Stimulated activated effector memory CD8-positive, alpha-beta T cell treated with anti-CD3 and anti-CD28 coated beads, Interleukin-12 subunit alpha, Interleukin-12 subunit beta, amount 100 ng/mL, for 72 hours (primary cell): ENCODE measurements at regions not wholly inside any gene's neighbourhood (a gene's known extent, or its start where the extent isn't known, plus 50 kb on each side); places are given as distances from the start of the nearest gene placed in this dataset.

Source experiments
- ATAC-seq: fragments of 150-1000 bp; cut with Tn5 transposase; 2 replicates; pipeline ENCODE4 v1.10.0; 2021
- DNase-seq, 2 donors: peaks; one replicate each; pipeline ENCODE4 v3.0.0; 2021 to 2022; ENCODE audit warnings: low spot score in 2 of 2
- H3K27ac Mint-ChIP-seq: one replicate; pipeline ENCODE4 v1.8.0; 2022; ENCODE audit warnings: mild to moderate bottlenecking, mixed read lengths
- H3K36me3 Mint-ChIP-seq: one replicate; pipeline ENCODE4 v1.8.0; 2022; ENCODE audit warnings: mild to moderate bottlenecking, mixed read lengths
- H3K4me1 Mint-ChIP-seq: one replicate; pipeline ENCODE4 v1.8.0; 2022; ENCODE audit warnings: mixed read lengths
- H3K4me3 Mint-ChIP-seq: one replicate; pipeline ENCODE4 v1.8.0; 2022; ENCODE audit warnings: mild to moderate bottlenecking, mixed read lengths
- H3K9me3 Mint-ChIP-seq: one replicate; pipeline ENCODE4 v1.8.0; 2022; ENCODE audit warnings: mixed read lengths

GRCh38 chr10:63751836-63752235 is 230.6 kb downstream of the REEP3 start:
- ATAC-seq, result no peak
- DNase-seq, result no peak
- H3K4me1 Mint-ChIP-seq, result no peaks in the 10 kb centered on the region
- no peak overlapping the region for H3K4me3 Mint-ChIP-seq
- no peak overlapping the region for H3K27ac Mint-ChIP-seq
- H3K9me3 Mint-ChIP-seq, result no peaks in the 10 kb centered on the region
- H3K36me3 Mint-ChIP-seq, result no peaks in the 10 kb centered on the region

GRCh38 chr10:63752318-63752717 is 231.1 kb downstream of the REEP3 start:
- no peaks in the 10 kb centered on the region for H3K36me3 Mint-ChIP-seq
- DNase-seq (no peak), ATAC-seq (no peak)
- H3K4me1 Mint-ChIP-seq, result no peaks in the 10 kb centered on the region
- H3K9me3 Mint-ChIP-seq, result no peaks in the 10 kb centered on the region
- H3K4me3 Mint-ChIP-seq, result no peak overlapping the region
- H3K27ac Mint-ChIP-seq, result no peak overlapping the region

GRCh38 chr10:63753808-63754207 is 232.6 kb downstream of the REEP3 start:
- Mint-ChIP-seq H3K9me3 (no peaks in the 10 kb centered on the region), H3K4me3 (no peak overlapping the region), H3K36me3 (no peaks in the 10 kb centered on the region), H3K27ac (no peak overlapping the region), H3K4me1 (no peaks in the 10 kb centered on the region)
- DNase-seq (no peak), ATAC-seq (no peak)

- ATAC-seq (no peak), DNase-seq (no peak)
- Mint-ChIP-seq H3K36me3 (no peaks in the 10 kb centered on the region), H3K27ac (no peak overlapping the region), H3K9me3 (no peaks in the 10 kb centered on the region), H3K4me3 (no peak overlapping the region), H3K4me1 (no peaks in the 10 kb centered on the region)
Observed at GRCh38 chr10:63755441-63755840, 234.2 kb downstream of the REEP3 start.

GRCh38 chr10:63757067-63757466 is 235.9 kb downstream of the REEP3 start:
- Mint-ChIP-seq H3K4me3 (no peak overlapping the region), H3K4me1 (no peaks in the 10 kb centered on the region), H3K9me3 (no peaks in the 10 kb centered on the region), H3K27ac (no peak overlapping the region), H3K36me3 (no peaks in the 10 kb centered on the region)
- DNase-seq (no peak), ATAC-seq (no peak)

GRCh38 chr10:63758080-63758479 is 236.9 kb downstream of the REEP3 start:
- Mint-ChIP-seq H3K9me3 (no peaks in the 10 kb centered on the region), H3K27ac (no peak overlapping the region), H3K4me1 (no peaks in the 10 kb centered on the region), H3K4me3 (no peak overlapping the region), H3K36me3 (no peaks in the 10 kb centered on the region)
- ATAC-seq (no peak), DNase-seq (no peak)

- Mint-ChIP-seq H3K9me3 (no peaks in the 10 kb centered on the region), H3K4me1 (no peaks in the 10 kb centered on the region), H3K4me3 (no peak overlapping the region), H3K36me3 (no peaks in the 10 kb centered on the region), H3K27ac (no peak overlapping the region)
- DNase-seq (no peak), ATAC-seq (no peak)
Observed at GRCh38 chr10:63759335-63759734, 238.1 kb downstream of the REEP3 start.

- no peaks in the 10 kb centered on the region for H3K4me1 Mint-ChIP-seq
- no peak overlapping the region for H3K4me3 Mint-ChIP-seq
- no peaks in the 10 kb centered on the region for H3K36me3 Mint-ChIP-seq
- ATAC-seq, result no peak
- no peaks in the 10 kb centered on the region for H3K9me3 Mint-ChIP-seq
- DNase-seq, result no peak
- H3K27ac Mint-ChIP-seq, result no peak overlapping the region
Observed at GRCh38 chr10:63760034-63760707, 239.0 kb downstream of the REEP3 start.

GRCh38 chr10:63760708-63761047 is 239.5 kb downstream of the REEP3 start:
- no peaks in the 10 kb centered on the region for H3K9me3 Mint-ChIP-seq
- no peak for DNase-seq
- no peak overlapping the region for H3K4me3 Mint-ChIP-seq
- ATAC-seq, result no peak
- H3K4me1 Mint-ChIP-seq, result no peaks in the 10 kb centered on the region
- no peaks in the 10 kb centered on the region for H3K36me3 Mint-ChIP-seq
- H3K27ac Mint-ChIP-seq, result no peak overlapping the region

GRCh38 chr10:63761243-63761642 is 240.0 kb downstream of the REEP3 start:
- no peaks in the 10 kb centered on the region for H3K4me1 Mint-ChIP-seq
- no peaks in the 10 kb centered on the region for H3K9me3 Mint-ChIP-seq
- ATAC-seq (no peak), DNase-seq (no peak)
- H3K27ac Mint-ChIP-seq, result no peak overlapping the region
- H3K36me3 Mint-ChIP-seq, result no peaks in the 10 kb centered on the region
- H3K4me3 Mint-ChIP-seq, result no peak overlapping the region

- Mint-ChIP-seq H3K4me1 (no peaks in the 10 kb centered on the region), H3K27ac (no peak overlapping the region), H3K4me3 (no peak overlapping the region), H3K36me3 (no peaks in the 10 kb centered on the region), H3K9me3 (no peaks in the 10 kb centered on the region)
- ATAC-seq (no peak), DNase-seq (no peak)
Observed at GRCh38 chr10:63763744-63764143, 242.5 kb downstream of the REEP3 start.

GRCh38 chr10:63765126-63765525 is 243.9 kb downstream of the REEP3 start:
- no peak for ATAC-seq
- Mint-ChIP-seq H3K27ac (no peak overlapping the region), H3K4me1 (no peaks in the 10 kb centered on the region), H3K9me3 (no peaks in the 10 kb centered on the region), H3K36me3 (no peaks in the 10 kb centered on the region), H3K4me3 (no peak overlapping the region)
- no peak for DNase-seq

GRCh38 chr10:63766745-63767137 is 245.5 kb downstream of the REEP3 start:
- no peak overlapping the region for H3K27ac Mint-ChIP-seq
- no peaks in the 10 kb centered on the region for H3K4me1 Mint-ChIP-seq
- ATAC-seq (no peak), DNase-seq (no peak)
- H3K9me3 Mint-ChIP-seq, result no peaks in the 10 kb centered on the region
- H3K4me3 Mint-ChIP-seq, result no peak overlapping the region
- H3K36me3 Mint-ChIP-seq, result no peaks in the 10 kb centered on the region

GRCh38 chr10:63767138-63767801 is 246.1 kb downstream of the REEP3 start:
- H3K36me3 Mint-ChIP-seq, result no peaks in the 10 kb centered on the region
- no peak for DNase-seq
- H3K4me3 Mint-ChIP-seq, result no peak overlapping the region
- H3K27ac Mint-ChIP-seq, result no peak overlapping the region
- no peaks in the 10 kb centered on the region for H3K9me3 Mint-ChIP-seq
- no peaks in the 10 kb centered on the region for H3K4me1 Mint-ChIP-seq
- ATAC-seq, result no peak

GRCh38 chr10:63769367-63769766 is 248.2 kb downstream of the REEP3 start:
- DNase-seq, result no peak
- no peak overlapping the region for H3K27ac Mint-ChIP-seq
- H3K4me1 Mint-ChIP-seq, result no peaks in the 10 kb centered on the region
- no peak for ATAC-seq
- no peak overlapping the region for H3K4me3 Mint-ChIP-seq
- no peaks in the 10 kb centered on the region for H3K9me3 Mint-ChIP-seq
- no peaks in the 10 kb centered on the region for H3K36me3 Mint-ChIP-seq

GRCh38 chr10:63770523-63770922 is 249.3 kb downstream of the REEP3 start:
- no peaks in the 10 kb centered on the region for H3K9me3 Mint-ChIP-seq
- no peaks in the 10 kb centered on the region for H3K36me3 Mint-ChIP-seq
- no peak for DNase-seq
- no peak overlapping the region for H3K27ac Mint-ChIP-seq
- H3K4me3 Mint-ChIP-seq, result no peak overlapping the region
- ATAC-seq, result no peak
- H3K4me1 Mint-ChIP-seq, result no peaks in the 10 kb centered on the region
